Loucy (cell line): ENCODE measurements at regions not wholly inside any gene's neighbourhood (a gene's known extent, or its start where the extent isn't known, plus 50 kb on each side); places are given as distances from the start of the nearest gene placed in this dataset.

ENCODE experiments used
- H2AFZ ChIP-seq: fragments of 200-600 bp; sonication (generic); 2 replicates; pipeline ENCODE4 v1.6.0; 2016; ENCODE audit warnings: antibody characterized with exemption, mild to moderate bottlenecking, low read length, moderate library complexity
- H3F3A ChIP-seq: fragments of 200-600 bp; 2 replicates; pipeline ENCODE4 v1.6.0; 2016; ENCODE audit warnings: antibody characterized with exemption, low read depth, mild to moderate bottlenecking
- H3K27me3 ChIP-seq: fragments of 200-600 bp; sonication (generic); 2 replicates; pipeline ENCODE4 v1.6.1; 2014; ENCODE audit warnings: low read length, mild to moderate bottlenecking; ENCODE audit not compliant: insufficient read depth, poor library complexity, severe bottlenecking
- H3K36me3 ChIP-seq: fragments of 200-600 bp; sonication (generic); 2 replicates; pipeline ENCODE4 v1.6.1; 2016; ENCODE audit warnings: low read length; ENCODE audit not compliant: insufficient read depth
- H3K4me1 ChIP-seq: fragments of 200-600 bp; sonication (generic); 2 replicates; pipeline ENCODE4 v1.5.1; 2014; ENCODE audit warnings: low read length, mild to moderate bottlenecking; ENCODE audit not compliant: insufficient read depth, poor library complexity, severe bottlenecking
- H3K4me2 ChIP-seq: fragments of 200-600 bp; sonication (generic); 2 replicates; pipeline ENCODE4 v1.6.0; 2014; ENCODE audit warnings: antibody characterized with exemption, low read length, low read depth, mild to moderate bottlenecking; ENCODE audit not compliant: poor library complexity, severe bottlenecking
- H3K4me3 ChIP-seq: fragments of 200-600 bp; sonication (generic); 2 replicates; pipeline ENCODE4 v1.5.1; 2014; ENCODE audit warnings: low read length, mild to moderate bottlenecking, mixed read lengths; ENCODE audit not compliant: poor library complexity, severe bottlenecking
- H3K79me2 ChIP-seq: fragments of 200-600 bp; sonication (generic); 2 replicates; pipeline ENCODE4 v1.6.1; 2014; ENCODE audit warnings: low read length; ENCODE audit not compliant: insufficient read depth
- H3K9ac ChIP-seq: fragments of 200-600 bp; sonication (generic); 2 replicates; pipeline ENCODE4 v1.6.0; 2014; ENCODE audit warnings: mild to moderate bottlenecking, low read depth, low read length, moderate library complexity; ENCODE audit not compliant: poor library complexity, severe bottlenecking
- H3K9me2 ChIP-seq: fragments of 200-600 bp; sonication (generic); replicated peaks from 2 replicates; pipeline ENCODE4 v1.6.1; 2016; ENCODE audit warnings: low read depth, low read length, mixed read lengths
- H3K9me3 ChIP-seq: fragments of 200-600 bp; sonication (generic); 2 replicates; pipeline ENCODE4 v1.6.1; 2014; ENCODE audit warnings: mild to moderate bottlenecking, antibody characterized with exemption, low read length, low read depth; ENCODE audit not compliant: insufficient read depth
- H4K20me1 ChIP-seq: fragments of 200-600 bp; sonication (generic); 2 replicates; pipeline ENCODE4 v1.6.0; 2014; ENCODE audit warnings: antibody characterized with exemption, low read length, mild to moderate bottlenecking; ENCODE audit not compliant: insufficient read depth, poor library complexity, severe bottlenecking
- EZH2phosphoT487 ChIP-seq: fragments of 200-600 bp; IDR thresholded peaks from 2 replicates; pipeline ENCODE4 v1.6.1; 2018; ENCODE audit warnings: antibody characterized with exemption, mild to moderate bottlenecking, moderate library complexity, borderline replicate concordance
- TF ChIP-seq, protein P1 (sequence below): fragments of 200-600 bp; sonication (generic); conservative IDR thresholded peaks from 2 replicates; pipeline ENCODE4 v1.5.1; 2014; ENCODE audit warnings: mild to moderate bottlenecking, antibody characterized with exemption, low read length

DNA sequence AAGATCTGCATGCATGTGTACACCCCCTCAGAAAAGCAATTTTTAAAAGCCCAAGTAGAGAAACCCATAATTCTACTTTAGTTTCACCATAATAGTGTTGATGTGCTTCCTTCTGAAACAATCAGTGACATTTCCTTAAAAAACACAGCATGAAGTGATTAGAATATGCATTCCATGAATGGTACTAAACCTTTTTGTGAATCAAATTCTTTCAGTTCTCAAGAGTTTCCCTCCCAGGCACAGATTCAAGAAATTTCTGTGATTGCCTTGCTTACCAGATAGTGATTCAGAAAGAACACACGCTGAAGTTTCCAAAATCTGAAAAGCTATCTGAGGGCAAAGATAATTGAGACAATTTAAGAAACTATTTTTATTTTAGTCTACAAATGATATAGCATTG is 136.4 kb upstream of the ADGRL2 start:
- Histone ChIP-seq H3K4me3 (no peak overlapping the region), H3K36me3 (no peaks in the 10 kb centered on the region), H3K9ac (no peak overlapping the region), H3K9me2 (no peaks in the 10 kb centered on the region), H3K79me2 (no peaks in the 10 kb centered on the region), H2AFZ (no peak overlapping the region), H3K27me3 (no peaks in the 10 kb centered on the region), H3K9me3 (no peaks in the 10 kb centered on the region), H3F3A (no peaks in the 10 kb centered on the region), H3K4me1 (no peaks in the 10 kb centered on the region), H4K20me1 (no peaks in the 10 kb centered on the region), H3K4me2 (no peak overlapping the region)
- TF ChIP-seq, protein P1, sequence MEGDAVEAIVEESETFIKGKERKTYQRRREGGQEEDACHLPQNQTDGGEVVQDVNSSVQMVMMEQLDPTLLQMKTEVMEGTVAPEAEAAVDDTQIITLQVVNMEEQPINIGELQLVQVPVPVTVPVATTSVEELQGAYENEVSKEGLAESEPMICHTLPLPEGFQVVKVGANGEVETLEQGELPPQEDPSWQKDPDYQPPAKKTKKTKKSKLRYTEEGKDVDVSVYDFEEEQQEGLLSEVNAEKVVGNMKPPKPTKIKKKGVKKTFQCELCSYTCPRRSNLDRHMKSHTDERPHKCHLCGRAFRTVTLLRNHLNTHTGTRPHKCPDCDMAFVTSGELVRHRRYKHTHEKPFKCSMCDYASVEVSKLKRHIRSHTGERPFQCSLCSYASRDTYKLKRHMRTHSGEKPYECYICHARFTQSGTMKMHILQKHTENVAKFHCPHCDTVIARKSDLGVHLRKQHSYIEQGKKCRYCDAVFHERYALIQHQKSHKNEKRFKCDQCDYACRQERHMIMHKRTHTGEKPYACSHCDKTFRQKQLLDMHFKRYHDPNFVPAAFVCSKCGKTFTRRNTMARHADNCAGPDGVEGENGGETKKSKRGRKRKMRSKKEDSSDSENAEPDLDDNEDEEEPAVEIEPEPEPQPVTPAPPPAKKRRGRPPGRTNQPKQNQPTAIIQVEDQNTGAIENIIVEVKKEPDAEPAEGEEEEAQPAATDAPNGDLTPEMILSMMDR: no peak
- no peak for TF ChIP-seq EZH2phosphoT487

GRCh38 chr1:81662913-81663526 is 137.7 kb upstream of the ADGRL2 start:
- no peaks in the 10 kb centered on the region for H3K4me1 ChIP-seq
- no peaks in the 10 kb centered on the region for H3K36me3 ChIP-seq
- no peaks in the 10 kb centered on the region for H3F3A ChIP-seq
- no peaks in the 10 kb centered on the region for H3K27me3 ChIP-seq
- no peak overlapping the region for H3K4me2 ChIP-seq
- no peaks in the 10 kb centered on the region for H3K79me2 ChIP-seq
- no peaks in the 10 kb centered on the region for H3K9me3 ChIP-seq
- TF ChIP-seq EZH2phosphoT487: no peak
- TF ChIP-seq, protein P1: no peak
- H2AFZ ChIP-seq: no peak overlapping the region
- H3K9me2 ChIP-seq: no peaks in the 10 kb centered on the region
- H4K20me1 ChIP-seq: no peaks in the 10 kb centered on the region
- no peak overlapping the region for H3K4me3 ChIP-seq
- H3K9ac ChIP-seq: no peak overlapping the region

GRCh38 chr1:81660286-81660685 is 140.4 kb upstream of the ADGRL2 start:
- Histone ChIP-seq H3K4me2 (no peak overlapping the region), H3K4me1 (no peaks in the 10 kb centered on the region), H3K9ac (no peak overlapping the region), H3K9me2 (no peaks in the 10 kb centered on the region), H3K27me3 (no peaks in the 10 kb centered on the region), H3K79me2 (no peaks in the 10 kb centered on the region), H3K4me3 (no peak overlapping the region), H3K36me3 (no peaks in the 10 kb centered on the region), H3F3A (no peaks in the 10 kb centered on the region), H3K9me3 (no peaks in the 10 kb centered on the region), H2AFZ (no peak overlapping the region), H4K20me1 (no peaks in the 10 kb centered on the region)
- TF ChIP-seq, protein P1: no peak
- no peak for TF ChIP-seq EZH2phosphoT487
